ENCODE measurements at regions not wholly inside any gene's neighbourhood (a gene's known extent, or its start where the extent isn't known, plus 50 kb on each side); places are given as distances from the start of the nearest gene placed in this dataset.

DNA sequence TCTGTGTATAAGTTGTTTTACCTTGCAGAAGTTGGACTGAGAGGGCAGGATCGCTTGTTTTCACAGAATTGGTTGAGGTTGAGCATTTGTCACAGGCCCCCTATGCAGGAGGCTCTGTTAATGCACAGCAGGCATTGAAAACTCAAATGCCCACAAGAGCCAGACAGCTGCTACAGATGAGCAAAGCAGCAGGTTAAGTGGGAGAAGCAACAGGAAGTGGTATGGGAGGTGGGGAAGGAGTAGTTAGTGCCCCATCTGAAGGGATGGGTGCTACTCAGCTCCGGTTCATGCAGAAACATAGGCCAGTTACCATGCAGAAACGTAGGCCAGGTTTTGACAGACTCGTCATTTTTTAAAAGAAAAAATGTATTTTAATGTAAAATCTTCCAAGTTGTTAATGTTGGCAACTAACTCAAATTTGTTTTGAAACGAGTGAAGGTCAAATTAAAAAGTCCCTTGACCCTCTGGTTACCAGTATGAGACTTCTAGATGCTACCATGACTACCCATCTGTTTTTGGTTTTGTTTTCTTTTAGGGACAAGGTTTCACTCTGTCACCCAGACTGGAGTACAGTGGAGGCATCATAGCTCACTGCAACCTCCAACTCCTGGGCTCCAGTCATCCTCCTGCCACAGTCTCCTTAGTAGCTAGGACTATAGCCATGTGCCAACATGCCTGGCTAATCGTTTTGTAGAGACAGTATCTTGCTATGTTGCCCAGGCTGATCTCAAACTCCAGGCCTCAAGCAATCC is 84.7 kb upstream of the FRMD6 start:
- TF ChIP-seq ZBTB7A (IDR thresholded peaks at IDR 0.05; ENCODE audit: low read depth): no peak
- no peak for TF ChIP-seq RAD21 (IDR thresholded peaks at IDR 0.05; ENCODE audit: low read depth)
- no peak for TF ChIP-seq CREB1 (IDR thresholded peaks at IDR 0.05; ENCODE audit: low read depth)
- TF ChIP-seq EGR1 (IDR thresholded peaks at IDR 0.05): no peak
- TF ChIP-seq TCF12 (IDR thresholded peaks at IDR 0.05; ENCODE audit: low read depth): no peak
- no peak for TF ChIP-seq TEAD4 (IDR thresholded peaks at IDR 0.05)
- no peak for TF ChIP-seq CEBPB (IDR thresholded peaks at IDR 0.05)
- no peak for TF ChIP-seq YY1 (IDR thresholded peaks at IDR 0.05; ENCODE audit: low read depth)
- no peak for TF ChIP-seq NFIC (IDR thresholded peaks at IDR 0.05)
- TF ChIP-seq, protein P1, sequence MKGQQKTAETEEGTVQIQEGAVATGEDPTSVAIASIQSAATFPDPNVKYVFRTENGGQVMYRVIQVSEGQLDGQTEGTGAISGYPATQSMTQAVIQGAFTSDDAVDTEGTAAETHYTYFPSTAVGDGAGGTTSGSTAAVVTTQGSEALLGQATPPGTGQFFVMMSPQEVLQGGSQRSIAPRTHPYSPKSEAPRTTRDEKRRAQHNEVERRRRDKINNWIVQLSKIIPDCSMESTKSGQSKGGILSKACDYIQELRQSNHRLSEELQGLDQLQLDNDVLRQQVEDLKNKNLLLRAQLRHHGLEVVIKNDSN (IDR thresholded peaks at IDR 0.05): no peak
- TF ChIP-seq FOXM1 (IDR thresholded peaks at IDR 0.05; ENCODE audit: borderline replicate concordance, low read depth): no peak
- TF ChIP-seq, protein P2, sequence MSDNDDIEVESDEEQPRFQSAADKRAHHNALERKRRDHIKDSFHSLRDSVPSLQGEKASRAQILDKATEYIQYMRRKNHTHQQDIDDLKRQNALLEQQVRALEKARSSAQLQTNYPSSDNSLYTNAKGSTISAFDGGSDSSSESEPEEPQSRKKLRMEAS (IDR thresholded peaks at IDR 0.05): no peak
- TF ChIP-seq EP300 (IDR thresholded peaks at IDR 0.05; ENCODE audit: borderline replicate concordance): no peak
- no peak for TF ChIP-seq TAF1 (IDR thresholded peaks at IDR 0.05; ENCODE audit: low read depth)
- TF ChIP-seq, protein P3, sequence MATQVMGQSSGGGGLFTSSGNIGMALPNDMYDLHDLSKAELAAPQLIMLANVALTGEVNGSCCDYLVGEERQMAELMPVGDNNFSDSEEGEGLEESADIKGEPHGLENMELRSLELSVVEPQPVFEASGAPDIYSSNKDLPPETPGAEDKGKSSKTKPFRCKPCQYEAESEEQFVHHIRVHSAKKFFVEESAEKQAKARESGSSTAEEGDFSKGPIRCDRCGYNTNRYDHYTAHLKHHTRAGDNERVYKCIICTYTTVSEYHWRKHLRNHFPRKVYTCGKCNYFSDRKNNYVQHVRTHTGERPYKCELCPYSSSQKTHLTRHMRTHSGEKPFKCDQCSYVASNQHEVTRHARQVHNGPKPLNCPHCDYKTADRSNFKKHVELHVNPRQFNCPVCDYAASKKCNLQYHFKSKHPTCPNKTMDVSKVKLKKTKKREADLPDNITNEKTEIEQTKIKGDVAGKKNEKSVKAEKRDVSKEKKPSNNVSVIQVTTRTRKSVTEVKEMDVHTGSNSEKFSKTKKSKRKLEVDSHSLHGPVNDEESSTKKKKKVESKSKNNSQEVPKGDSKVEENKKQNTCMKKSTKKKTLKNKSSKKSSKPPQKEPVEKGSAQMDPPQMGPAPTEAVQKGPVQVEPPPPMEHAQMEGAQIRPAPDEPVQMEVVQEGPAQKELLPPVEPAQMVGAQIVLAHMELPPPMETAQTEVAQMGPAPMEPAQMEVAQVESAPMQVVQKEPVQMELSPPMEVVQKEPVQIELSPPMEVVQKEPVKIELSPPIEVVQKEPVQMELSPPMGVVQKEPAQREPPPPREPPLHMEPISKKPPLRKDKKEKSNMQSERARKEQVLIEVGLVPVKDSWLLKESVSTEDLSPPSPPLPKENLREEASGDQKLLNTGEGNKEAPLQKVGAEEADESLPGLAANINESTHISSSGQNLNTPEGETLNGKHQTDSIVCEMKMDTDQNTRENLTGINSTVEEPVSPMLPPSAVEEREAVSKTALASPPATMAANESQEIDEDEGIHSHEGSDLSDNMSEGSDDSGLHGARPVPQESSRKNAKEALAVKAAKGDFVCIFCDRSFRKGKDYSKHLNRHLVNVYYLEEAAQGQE (IDR thresholded peaks at IDR 0.05; ENCODE audit: low read depth): no peak

DNA sequence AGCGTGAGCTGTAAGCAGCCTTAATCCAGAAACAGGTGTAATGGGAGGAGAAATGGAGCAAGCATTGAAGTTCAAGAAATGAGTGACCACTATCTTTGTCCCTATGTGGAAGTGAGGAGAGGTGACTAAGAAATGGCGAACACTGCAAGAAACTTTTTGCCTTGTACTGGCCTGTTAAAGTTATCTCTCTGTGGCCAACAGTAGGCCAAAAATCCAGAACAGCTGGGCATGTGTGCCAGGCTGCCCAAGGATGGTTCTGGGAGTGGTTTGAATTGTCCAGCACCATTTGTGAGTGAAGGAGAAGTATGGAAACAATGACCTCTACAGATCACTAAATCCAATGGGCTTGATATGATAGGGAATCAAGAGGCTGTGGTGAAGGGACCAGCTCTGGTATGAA is 83.3 kb upstream of the FRMD6 start:
- TF ChIP-seq ZBTB7A (IDR thresholded peaks at IDR 0.05; ENCODE audit: low read depth): no peak
- TF ChIP-seq TEAD4 (IDR thresholded peaks at IDR 0.05): no peak
- no peak for TF ChIP-seq EGR1 (IDR thresholded peaks at IDR 0.05)
- TF ChIP-seq TCF12 (IDR thresholded peaks at IDR 0.05; ENCODE audit: low read depth): no peak
- no peak for TF ChIP-seq RAD21 (IDR thresholded peaks at IDR 0.05; ENCODE audit: low read depth)
- TF ChIP-seq, protein P2 (IDR thresholded peaks at IDR 0.05): no peak
- no peak for TF ChIP-seq CREB1 (IDR thresholded peaks at IDR 0.05; ENCODE audit: low read depth)
- TF ChIP-seq TAF1 (IDR thresholded peaks at IDR 0.05; ENCODE audit: low read depth): no peak
- TF ChIP-seq, protein P3 (IDR thresholded peaks at IDR 0.05; ENCODE audit: low read depth): no peak
- TF ChIP-seq YY1 (IDR thresholded peaks at IDR 0.05; ENCODE audit: low read depth): no peak
- no peak for TF ChIP-seq CEBPB (IDR thresholded peaks at IDR 0.05)
- TF ChIP-seq, protein P1 (IDR thresholded peaks at IDR 0.05): no peak
- no peak for TF ChIP-seq NFIC (IDR thresholded peaks at IDR 0.05)
- no peak for TF ChIP-seq EP300 (IDR thresholded peaks at IDR 0.05; ENCODE audit: borderline replicate concordance)

DNA sequence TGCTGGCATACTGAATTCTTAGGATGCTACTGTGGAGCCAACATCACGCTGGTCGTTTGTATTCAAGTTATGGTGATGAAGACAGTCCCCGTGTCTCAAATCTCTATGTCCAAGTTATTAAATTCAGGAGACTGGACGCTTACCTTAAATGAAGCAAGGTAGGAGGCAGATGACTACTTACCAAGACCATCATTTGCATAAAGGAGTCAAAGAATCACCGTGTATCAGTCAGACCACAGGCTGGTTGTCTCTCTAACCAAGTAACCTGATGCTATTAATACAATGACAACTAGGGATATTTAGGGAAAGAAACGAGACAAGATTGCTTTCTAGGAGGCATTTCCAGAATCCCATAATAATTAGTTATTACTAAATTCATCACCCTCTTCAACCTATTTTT is 78.1 kb upstream of the FRMD6 start:
- no peak for TF ChIP-seq TAF1 (IDR thresholded peaks at IDR 0.05; ENCODE audit: low read depth)
- no peak for TF ChIP-seq CEBPB (IDR thresholded peaks at IDR 0.05)
- TF ChIP-seq TEAD4 (IDR thresholded peaks at IDR 0.05): no peak
- TF ChIP-seq EGR1 (IDR thresholded peaks at IDR 0.05): no peak
- TF ChIP-seq, protein P1 (IDR thresholded peaks at IDR 0.05): no peak
- no peak for TF ChIP-seq EP300 (IDR thresholded peaks at IDR 0.05; ENCODE audit: borderline replicate concordance)
- no peak for TF ChIP-seq NFIC (IDR thresholded peaks at IDR 0.05)
- TF ChIP-seq YY1 (IDR thresholded peaks at IDR 0.05; ENCODE audit: low read depth): no peak
- TF ChIP-seq FOXM1 (IDR thresholded peaks at IDR 0.05; ENCODE audit: borderline replicate concordance, low read depth): no peak
- TF ChIP-seq, protein P2 (IDR thresholded peaks at IDR 0.05): no peak

DNA sequence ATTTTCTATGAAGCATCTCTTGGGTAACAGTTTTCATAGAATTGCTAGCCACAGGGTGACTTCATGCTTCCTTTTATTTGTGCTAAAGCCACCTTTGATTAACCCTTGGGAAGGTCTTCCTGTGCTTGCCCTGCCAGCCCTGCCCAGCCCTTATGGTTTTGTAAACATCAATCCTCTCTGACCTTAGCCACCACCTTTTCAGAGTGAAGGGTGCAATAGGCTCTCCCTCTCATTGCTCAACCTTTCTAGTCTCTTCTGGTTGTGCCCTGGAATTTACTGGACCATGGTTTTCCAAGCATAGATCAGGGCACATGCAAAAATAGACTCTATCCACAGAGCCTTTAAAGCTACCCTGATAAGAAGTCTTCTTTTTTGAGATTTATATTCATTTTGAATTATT is 77.7 kb upstream of the FRMD6 start:
- TF ChIP-seq RAD21 (IDR thresholded peaks at IDR 0.05; ENCODE audit: low read depth) (no peak), CREB1 (IDR thresholded peaks at IDR 0.05; ENCODE audit: low read depth) (no peak), FOXM1 (IDR thresholded peaks at IDR 0.05; ENCODE audit: borderline replicate concordance, low read depth) (no peak), EP300 (IDR thresholded peaks at IDR 0.05; ENCODE audit: borderline replicate concordance) (no peak), TAF1 (IDR thresholded peaks at IDR 0.05; ENCODE audit: low read depth) (no peak)
- TF ChIP-seq, protein P3 (IDR thresholded peaks at IDR 0.05; ENCODE audit: low read depth): no peak
